ENCODE measurements at regions not wholly inside any gene's neighbourhood (a gene's known extent, or its start where the extent isn't known, plus 50 kb on each side); places are given as distances from the start of the nearest gene placed in this dataset.

DNA sequence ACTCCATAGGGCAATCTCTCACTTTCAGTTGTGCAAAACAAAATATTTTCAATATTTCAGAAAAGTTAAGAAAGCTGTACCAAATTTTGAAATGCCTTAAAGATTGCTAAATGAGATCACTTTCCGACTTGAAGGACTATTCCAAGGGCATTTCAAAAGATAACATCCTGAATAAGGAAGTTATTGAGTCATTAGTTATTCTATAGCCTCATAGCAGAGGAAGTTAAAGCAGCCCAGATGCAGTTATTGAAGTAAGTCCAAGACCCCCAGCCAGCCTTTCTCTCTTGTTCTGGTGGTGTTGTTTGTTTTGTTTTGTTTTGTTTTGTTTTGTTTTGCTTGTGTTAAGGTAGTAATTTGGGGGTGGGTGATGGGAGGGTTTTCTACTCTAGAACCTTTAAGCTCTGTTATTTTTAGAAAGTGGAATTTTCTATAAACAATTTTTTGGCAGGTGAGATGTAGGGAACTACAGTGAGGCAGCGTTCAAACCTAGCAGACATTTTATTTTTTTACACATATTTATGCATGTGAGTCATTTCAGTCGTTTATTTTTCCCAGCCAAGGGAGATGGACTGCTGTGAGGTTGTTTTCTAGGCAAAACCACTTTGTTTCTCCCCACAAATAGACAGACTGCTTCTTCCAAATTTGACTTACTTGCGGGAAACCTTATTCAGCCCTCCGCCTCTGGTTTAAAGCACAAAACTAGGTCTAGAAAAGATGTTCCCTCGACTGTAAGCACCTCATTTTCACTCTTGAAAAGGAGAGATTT is 216.3 kb upstream of the ARPP21 start:
- no peak for DNase-seq (ENCODE audit: low read depth)
- TF ChIP-seq CTCF (IDR thresholded peaks at IDR 0.05; ENCODE audit: low read depth, low read length) = no peak
- no peak for TF ChIP-seq POLR2A (IDR thresholded peaks at IDR 0.05; ENCODE audit: extremely low read depth, insufficient read length)
- no peak for TF ChIP-seq MYC (IDR thresholded peaks at IDR 0.05; ENCODE audit: low read depth, low read length)
- TF ChIP-seq MAX (IDR thresholded peaks at IDR 0.05; ENCODE audit: low read depth, low read length) = no peak
- no peak overlapping the region for H3K4me3 ChIP-seq (ENCODE audit: low read depth, low read length)

DNA sequence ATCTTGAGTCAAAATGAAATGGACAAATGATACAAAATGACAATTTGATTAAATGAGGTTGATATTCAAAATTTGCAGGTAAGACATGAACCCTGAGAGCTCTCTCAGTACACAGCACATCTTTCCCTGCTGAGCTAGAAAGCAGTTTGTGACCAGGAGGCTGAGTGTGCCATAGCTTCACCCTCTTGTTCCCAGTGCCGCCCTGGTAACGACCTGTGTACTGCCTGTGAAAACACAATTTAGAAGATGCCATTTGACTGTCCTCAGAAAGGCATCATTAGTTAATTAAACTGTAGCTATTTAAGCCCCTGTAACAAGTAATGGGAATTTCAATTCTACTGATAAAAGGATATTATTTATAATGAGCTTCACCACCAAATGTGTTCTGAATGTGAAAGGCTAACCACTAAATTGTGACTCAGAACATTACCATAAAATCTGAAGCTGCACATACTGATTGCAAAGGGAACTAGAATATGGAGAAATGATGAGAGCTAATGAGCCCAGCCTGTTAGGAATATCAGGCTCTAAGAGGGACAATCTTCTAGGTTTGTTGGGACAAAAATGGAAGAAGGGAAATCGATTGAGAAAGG is 212.9 kb upstream of the ARPP21 start:
- H3K4me3 ChIP-seq (ENCODE audit: low read depth, low read length) = no peak overlapping the region
- TF ChIP-seq CTCF (IDR thresholded peaks at IDR 0.05; ENCODE audit: low read depth, low read length) (no peak), MAX (IDR thresholded peaks at IDR 0.05; ENCODE audit: low read depth, low read length) (no peak), MYC (IDR thresholded peaks at IDR 0.05; ENCODE audit: low read depth, low read length) (no peak), POLR2A (IDR thresholded peaks at IDR 0.05; ENCODE audit: extremely low read depth, insufficient read length) (no peak)
- no peak for DNase-seq (ENCODE audit: low read depth)

GRCh38 chr3:35437381-35437780 is 201.9 kb upstream of the ARPP21 start:
- TF ChIP-seq MAX (IDR thresholded peaks at IDR 0.05; ENCODE audit: low read depth, low read length) (no peak), MYC (IDR thresholded peaks at IDR 0.05; ENCODE audit: low read depth, low read length) (no peak), CTCF (IDR thresholded peaks at IDR 0.05; ENCODE audit: low read depth, low read length) (no peak), POLR2A (IDR thresholded peaks at IDR 0.05; ENCODE audit: extremely low read depth, insufficient read length) (no peak)
- no peak overlapping the region for H3K4me3 ChIP-seq (ENCODE audit: low read depth, low read length)
- no peak for DNase-seq (ENCODE audit: low read depth)

DNA sequence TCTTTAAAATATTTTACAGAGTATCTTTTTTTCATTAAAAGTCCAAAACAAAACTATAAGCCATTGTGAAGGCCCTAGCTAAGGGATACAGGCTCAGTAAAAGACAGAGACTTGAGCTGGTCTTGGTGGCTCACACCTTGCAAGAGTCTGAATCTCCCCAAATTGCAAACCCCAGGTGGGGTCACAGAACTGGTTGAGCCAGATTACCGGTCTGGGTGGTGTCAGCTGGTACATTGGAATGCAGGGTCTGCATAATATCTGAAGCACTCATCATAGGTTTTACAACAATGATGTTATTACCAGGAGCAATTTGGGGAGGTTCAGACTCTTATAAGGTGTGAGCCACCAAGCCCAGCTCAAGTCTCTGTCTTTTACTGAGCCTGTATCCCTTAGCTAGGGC is 201.2 kb upstream of the ARPP21 start:
- no peak for DNase-seq (ENCODE audit: low read depth)
- no peak for TF ChIP-seq CTCF (IDR thresholded peaks at IDR 0.05; ENCODE audit: low read depth, low read length)
- TF ChIP-seq MYC (IDR thresholded peaks at IDR 0.05; ENCODE audit: low read depth, low read length) = no peak
- TF ChIP-seq MAX (IDR thresholded peaks at IDR 0.05; ENCODE audit: low read depth, low read length) = no peak
- H3K4me3 ChIP-seq (ENCODE audit: low read depth, low read length) = no peak overlapping the region

DNA sequence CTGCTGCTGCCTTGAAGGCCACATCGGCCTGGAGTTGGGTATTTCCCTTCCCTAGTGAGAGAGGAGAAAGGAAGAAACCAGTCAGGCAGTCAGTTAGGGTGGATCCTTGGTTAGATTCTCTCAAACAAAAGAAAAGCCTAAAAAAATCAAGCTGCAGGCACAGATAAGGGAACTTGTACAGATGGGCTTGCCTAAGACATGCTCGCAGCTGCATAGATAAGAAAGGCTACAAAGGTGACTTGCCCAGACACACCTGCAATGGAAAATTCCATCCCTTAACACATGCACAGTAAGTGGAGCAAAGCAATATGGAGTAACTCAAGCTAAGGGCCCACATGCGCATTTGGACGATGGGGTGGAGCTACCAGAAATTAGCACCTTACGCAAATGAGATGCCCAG is 199.7 kb upstream of the ARPP21 start:
- TF ChIP-seq CTCF (IDR thresholded peaks at IDR 0.05; ENCODE audit: low read depth, low read length) (no peak), MYC (IDR thresholded peaks at IDR 0.05; ENCODE audit: low read depth, low read length) (no peak), POLR2A (IDR thresholded peaks at IDR 0.05; ENCODE audit: extremely low read depth, insufficient read length) (no peak), MAX (IDR thresholded peaks at IDR 0.05; ENCODE audit: low read depth, low read length) (no peak)
- H3K4me3 ChIP-seq (ENCODE audit: low read depth, low read length) = no peak overlapping the region
- DNase-seq (ENCODE audit: low read depth) = no peak
